Activated T-cell treated with anti-CD3 and anti-CD28 coated beads, Interleukin-2, amount 50 U/mL, for 48 hours (primary cell): ENCODE measurements at regions not wholly inside any gene's neighbourhood (a gene's known extent, or its start where the extent isn't known, plus 50 kb on each side); places are given as distances from the start of the nearest gene placed in this dataset.

Experiments used
- DNase-seq, 2 experiments: peaks; one replicate each; pipeline ENCODE4 v3.0.0-alpha.2; 2020

GRCh38 chr18:27249933-27250332 is 64.8 kb upstream of the CHST9 start:
- no peak for DNase-seq

GRCh38 chr18:27244259-27244658 is 59.2 kb upstream of the CHST9 start:
- DNase-seq = no peak

- no peak for DNase-seq
Observed at GRCh38 chr18:27242392-27243047, 57.4 kb upstream of the CHST9 start.

GRCh38 chr18:27240383-27240782 is 55.3 kb upstream of the CHST9 start:
- DNase-seq = no peak

GRCh38 chr18:27239669-27240068 is 54.6 kb upstream of the CHST9 start:
- no peak for DNase-seq

- no peak for DNase-seq
Observed at GRCh38 chr18:27235218-27235870, 50.2 kb upstream of the CHST9 start.
